Choroid plexus epithelial cell (primary cell): ENCODE measurements at regions not wholly inside any gene's neighbourhood (a gene's known extent, or its start where the extent isn't known, plus 50 kb on each side); places are given as distances from the start of the nearest gene placed in this dataset.

Experiments used
- DNase-seq: peaks from one replicate; pipeline ENCODE4 v3.0.0-alpha.2; 2010; ENCODE audit warnings: low read depth
- H3K4me3 ChIP-seq: 2 replicates; pipeline ENCODE4 v1.5.1; 2011; ENCODE audit warnings: low read depth, mild to moderate bottlenecking, control low read depth, low read length, moderate library complexity
- CTCF ChIP-seq: conservative IDR thresholded peaks from 2 replicates; pipeline ENCODE4 v1.5.1; 2011; ENCODE audit warnings: low read depth, mild to moderate bottlenecking, control low read depth, inconsistent platforms, low read length, moderate library complexity

GRCh38 chr5:74116266-74116665 lies 490.3 kb downstream of the ARHGEF28 start:
- peak; percentile 31 for DNase-seq
- TF ChIP-seq CTCF, result no peak
- no peak overlapping the region for H3K4me3 ChIP-seq

- no peak for TF ChIP-seq CTCF
- no peak overlapping the region for H3K4me3 ChIP-seq
- DNase-seq, result no peak
These were observed 487.9 kb downstream of the ARHGEF28 start for GRCh38 chr5:74113927-74114326.

GRCh38 chr5:74113196-74113540 lies 487.2 kb downstream of the ARHGEF28 start:
- TF ChIP-seq CTCF, result no peak
- DNase-seq, result no peak
- no peak overlapping the region for H3K4me3 ChIP-seq

GRCh38 chr5:74112372-74113195 lies 486.6 kb downstream of the ARHGEF28 start:
- DNase-seq, result no peak
- H3K4me3 ChIP-seq, result no peak overlapping the region
- TF ChIP-seq CTCF, result no peak

GRCh38 chr5:74111764-74112163 lies 485.8 kb downstream of the ARHGEF28 start:
- no peak for TF ChIP-seq CTCF
- DNase-seq, result no peak

GRCh38 chr5:74109344-74109743 lies 483.3 kb downstream of the ARHGEF28 start:
- TF ChIP-seq CTCF, result no peak
- no peak overlapping the region for H3K4me3 ChIP-seq
- DNase-seq, result no peak

More at GRCh38 chr5:74111764-74112163, 485.8 kb downstream of the ARHGEF28 start:
- no peak overlapping the region for H3K4me3 ChIP-seq

- no peak for TF ChIP-seq CTCF
- H3K4me3 ChIP-seq, result no peak overlapping the region
- DNase-seq, result peak; percentile 4
These were observed 481.9 kb downstream of the ARHGEF28 start for GRCh38 chr5:74107899-74108298.
